ENCODE measurements at regions not wholly inside any gene's neighbourhood (a gene's known extent, or its start where the extent isn't known, plus 50 kb on each side); places are given as distances from the start of the nearest gene placed in this dataset.

GRCh38 chr15:52857937-52858781 is 68.0 kb upstream of the ONECUT1 start:
- Histone ChIP-seq H3K4me2 (ENCODE audit: insufficient read depth, low read length) (no peak overlapping the region), H2AFZ (ENCODE audit: low read depth, low read length) (no peak overlapping the region), H3K9ac (ENCODE audit: low read depth, low read length) (no peak overlapping the region), H3K27ac (ENCODE audit: low read length) (no peak overlapping the region), H3K36me3 (ENCODE audit: insufficient read depth, low read length) (no peaks in the 10 kb centered on the region), H4K20me1 (ENCODE audit: insufficient read depth, low read length) (no peaks in the 10 kb centered on the region), H3K9me3 (ENCODE audit: insufficient read depth, low read length, severe bottlenecking) (no peaks in the 10 kb centered on the region), H3K27me3 (ENCODE audit: insufficient read depth, low read length, poor library complexity) (peaks cover 3% of the 10 kb centered on the region), H3K79me2 (ENCODE audit: insufficient read depth, low read length) (no peaks in the 10 kb centered on the region), H3K4me1 (ENCODE audit: insufficient read depth, low read length) (no peaks in the 10 kb centered on the region), H3K4me3 (ENCODE audit: low read depth in 1 of 2, low read length in 2 of 2) (no peak overlapping the region)
- ATAC-seq (ENCODE audit: insufficient read depth, low read depth) (no peak), DNase-seq (no peak)
- TF ChIP-seq CTCF (IDR thresholded peaks at IDR 0.05; ENCODE audit: borderline replicate concordance, extremely low read depth, low read length, poor library complexity, severe bottlenecking) (no peak), EZH2 (IDR thresholded peaks at IDR 0.05; ENCODE audit: borderline replicate concordance, low read depth, low read length, severe bottlenecking) (no peak)

- H3K27me3 ChIP-seq (ENCODE audit: insufficient read depth, low read length, poor library complexity) = peaks cover 3% of the 10 kb centered on the region
- no peak overlapping the region for H3K27ac ChIP-seq (ENCODE audit: low read length)
- no peak for ATAC-seq (ENCODE audit: insufficient read depth, low read depth)
These were observed 67.3 kb upstream of the ONECUT1 start for GRCh38 chr15:52857471-52857870.

DNA sequence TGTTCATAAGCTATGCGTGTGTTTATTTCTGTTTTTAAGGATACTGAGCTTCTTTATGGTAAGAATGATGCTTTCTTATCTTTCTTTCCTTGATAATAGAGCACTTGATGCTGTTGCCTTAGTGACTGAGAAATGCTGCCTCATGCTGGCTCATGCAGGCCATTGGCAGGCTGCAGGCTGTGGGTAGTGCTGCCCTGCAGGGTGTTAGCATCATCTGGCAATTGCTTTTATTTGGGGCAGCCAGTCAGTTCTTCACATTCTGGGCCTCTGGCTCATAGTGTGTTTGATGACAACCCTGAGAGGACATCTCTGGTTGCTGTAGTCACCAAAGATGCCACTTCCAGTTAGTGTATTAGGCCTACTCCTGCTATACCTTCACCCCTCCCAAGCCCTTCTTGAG is 66.2 kb upstream of the ONECUT1 start:
- TF ChIP-seq CTCF (IDR thresholded peaks at IDR 0.05; ENCODE audit: borderline replicate concordance, extremely low read depth, low read length, poor library complexity, severe bottlenecking) (no peak), EZH2 (IDR thresholded peaks at IDR 0.05; ENCODE audit: borderline replicate concordance, low read depth, low read length, severe bottlenecking) (no peak)
- no peaks in the 10 kb centered on the region for H3K9me3 ChIP-seq (ENCODE audit: insufficient read depth, low read length, severe bottlenecking)
- H4K20me1 ChIP-seq (ENCODE audit: insufficient read depth, low read length) = no peaks in the 10 kb centered on the region
- H3K79me2 ChIP-seq (ENCODE audit: insufficient read depth, low read length) = no peaks in the 10 kb centered on the region
- no peak overlapping the region for H3K27ac ChIP-seq (ENCODE audit: low read length)
- H3K4me3 ChIP-seq (ENCODE audit: low read depth in 1 of 2, low read length in 2 of 2) = no peak overlapping the region
- ATAC-seq (ENCODE audit: insufficient read depth, low read depth) = no peak
- H3K27me3 ChIP-seq (ENCODE audit: insufficient read depth, low read length, poor library complexity) = peaks cover 3% of the 10 kb centered on the region
- no peak for DNase-seq
- no peaks in the 10 kb centered on the region for H3K36me3 ChIP-seq (ENCODE audit: insufficient read depth, low read length)
- H3K4me2 ChIP-seq (ENCODE audit: insufficient read depth, low read length) = no peak overlapping the region
- no peak overlapping the region for H3K9ac ChIP-seq (ENCODE audit: low read depth, low read length)
- H2AFZ ChIP-seq (ENCODE audit: low read depth, low read length) = no peak overlapping the region
- no peaks in the 10 kb centered on the region for H3K4me1 ChIP-seq (ENCODE audit: insufficient read depth, low read length)

More at GRCh38 chr15:52857471-52857870, 67.3 kb upstream of the ONECUT1 start:
- no peaks in the 10 kb centered on the region for H3K4me1 ChIP-seq (ENCODE audit: insufficient read depth, low read length)
- DNase-seq = no peak
- no peaks in the 10 kb centered on the region for H3K36me3 ChIP-seq (ENCODE audit: insufficient read depth, low read length)
- no peaks in the 10 kb centered on the region for H3K79me2 ChIP-seq (ENCODE audit: insufficient read depth, low read length)
- H3K9me3 ChIP-seq (ENCODE audit: insufficient read depth, low read length, severe bottlenecking) = no peaks in the 10 kb centered on the region
- no peak overlapping the region for H3K4me2 ChIP-seq (ENCODE audit: insufficient read depth, low read length)
- H2AFZ ChIP-seq (ENCODE audit: low read depth, low read length) = no peak overlapping the region
- H4K20me1 ChIP-seq (ENCODE audit: insufficient read depth, low read length) = no peaks in the 10 kb centered on the region
- H3K4me3 ChIP-seq (ENCODE audit: low read depth in 1 of 2, low read length in 2 of 2) = no peak overlapping the region
- TF ChIP-seq EZH2 (IDR thresholded peaks at IDR 0.05; ENCODE audit: borderline replicate concordance, low read depth, low read length, severe bottlenecking) = no peak
- TF ChIP-seq CTCF (IDR thresholded peaks at IDR 0.05; ENCODE audit: borderline replicate concordance, extremely low read depth, low read length, poor library complexity, severe bottlenecking) = no peak
- no peak overlapping the region for H3K9ac ChIP-seq (ENCODE audit: low read depth, low read length)
